Hepatocyte (in vitro differentiated cells): ENCODE measurements at regions not wholly inside any gene's neighbourhood (a gene's known extent, or its start where the extent isn't known, plus 50 kb on each side); places are given as distances from the start of the nearest gene placed in this dataset.

Experiments
- EZH2 ChIP-seq: fragments of 200-600 bp; sonication (generic); IDR thresholded peaks from 2 replicates; pipeline ENCODE4 v1.6.1; 2016; ENCODE audit warnings: antibody characterized with exemption, mild to moderate bottlenecking, borderline replicate concordance
- TF ChIP-seq, protein P1 (sequence below): fragments of 200-600 bp; sonication (generic); IDR thresholded peaks from 2 replicates; pipeline ENCODE4 v1.5.1; 2016; ENCODE audit warnings: antibody characterized with exemption, mild to moderate bottlenecking; ENCODE audit not compliant: poor library complexity

DNA sequence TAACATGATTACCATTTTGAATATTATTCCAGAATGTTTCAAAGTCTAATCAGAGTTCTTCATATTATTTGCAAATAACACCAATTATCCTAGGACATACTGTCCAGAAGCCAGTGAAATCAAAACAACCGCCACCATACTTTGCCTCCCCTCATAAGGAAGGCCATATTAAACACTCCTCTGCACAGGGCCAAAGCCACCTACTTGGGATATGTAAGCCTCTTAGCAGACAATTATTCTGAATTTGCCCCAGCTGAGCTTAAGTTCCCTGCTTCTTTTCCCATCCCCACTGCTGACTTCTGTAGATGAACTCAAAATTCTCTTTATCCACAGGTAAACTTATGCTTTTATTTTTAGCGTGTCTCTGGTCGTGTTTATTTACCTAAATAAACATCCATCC, 374.0 kb downstream of the KIF2B start:
- TF ChIP-seq, protein P1, sequence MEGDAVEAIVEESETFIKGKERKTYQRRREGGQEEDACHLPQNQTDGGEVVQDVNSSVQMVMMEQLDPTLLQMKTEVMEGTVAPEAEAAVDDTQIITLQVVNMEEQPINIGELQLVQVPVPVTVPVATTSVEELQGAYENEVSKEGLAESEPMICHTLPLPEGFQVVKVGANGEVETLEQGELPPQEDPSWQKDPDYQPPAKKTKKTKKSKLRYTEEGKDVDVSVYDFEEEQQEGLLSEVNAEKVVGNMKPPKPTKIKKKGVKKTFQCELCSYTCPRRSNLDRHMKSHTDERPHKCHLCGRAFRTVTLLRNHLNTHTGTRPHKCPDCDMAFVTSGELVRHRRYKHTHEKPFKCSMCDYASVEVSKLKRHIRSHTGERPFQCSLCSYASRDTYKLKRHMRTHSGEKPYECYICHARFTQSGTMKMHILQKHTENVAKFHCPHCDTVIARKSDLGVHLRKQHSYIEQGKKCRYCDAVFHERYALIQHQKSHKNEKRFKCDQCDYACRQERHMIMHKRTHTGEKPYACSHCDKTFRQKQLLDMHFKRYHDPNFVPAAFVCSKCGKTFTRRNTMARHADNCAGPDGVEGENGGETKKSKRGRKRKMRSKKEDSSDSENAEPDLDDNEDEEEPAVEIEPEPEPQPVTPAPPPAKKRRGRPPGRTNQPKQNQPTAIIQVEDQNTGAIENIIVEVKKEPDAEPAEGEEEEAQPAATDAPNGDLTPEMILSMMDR = no peak
- TF ChIP-seq EZH2 = no peak
